22Rv1 (cell line): ENCODE measurements at regions not wholly inside any gene's neighbourhood (a gene's known extent, or its start where the extent isn't known, plus 50 kb on each side); places are given as distances from the start of the nearest gene placed in this dataset.
A peak's percentile ranks its signal among the peaks of the same experiment; 100 is the strongest.

Experiments used
- ZFX ChIP-seq: fragments of 450-650 bp; IDR thresholded peaks from 2 replicates; pipeline ENCODE4 v1.6.1; 2017; ENCODE audit warnings: antibody characterized with exemption, borderline replicate concordance
- TF ChIP-seq, protein P1 (sequence below): fragments of 450-650 bp; IDR thresholded peaks from 2 replicates; pipeline ENCODE4 v1.5.1; 2017; ENCODE audit warnings: mild to moderate bottlenecking

DNA sequence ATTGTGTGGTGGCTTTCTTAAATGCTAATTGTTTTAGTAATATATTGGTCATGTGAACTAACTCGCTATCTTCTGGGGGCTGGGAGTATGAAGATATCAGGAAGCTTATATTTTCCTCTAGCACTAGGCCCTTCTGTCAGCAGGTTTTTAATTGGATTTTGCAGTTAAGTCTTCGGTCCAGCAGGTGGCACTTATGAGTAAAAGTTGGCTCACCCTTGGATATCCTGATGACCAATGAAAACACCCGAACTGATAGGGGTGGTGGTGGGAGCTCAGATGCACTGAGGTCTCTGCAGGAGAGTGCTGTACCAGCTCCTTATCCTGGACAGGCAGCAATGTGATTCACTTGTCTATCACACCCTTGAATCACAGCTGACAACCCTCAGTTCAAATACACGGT lies 1365.8 kb upstream of the DIAPH2 start:
- TF ChIP-seq, protein P1, sequence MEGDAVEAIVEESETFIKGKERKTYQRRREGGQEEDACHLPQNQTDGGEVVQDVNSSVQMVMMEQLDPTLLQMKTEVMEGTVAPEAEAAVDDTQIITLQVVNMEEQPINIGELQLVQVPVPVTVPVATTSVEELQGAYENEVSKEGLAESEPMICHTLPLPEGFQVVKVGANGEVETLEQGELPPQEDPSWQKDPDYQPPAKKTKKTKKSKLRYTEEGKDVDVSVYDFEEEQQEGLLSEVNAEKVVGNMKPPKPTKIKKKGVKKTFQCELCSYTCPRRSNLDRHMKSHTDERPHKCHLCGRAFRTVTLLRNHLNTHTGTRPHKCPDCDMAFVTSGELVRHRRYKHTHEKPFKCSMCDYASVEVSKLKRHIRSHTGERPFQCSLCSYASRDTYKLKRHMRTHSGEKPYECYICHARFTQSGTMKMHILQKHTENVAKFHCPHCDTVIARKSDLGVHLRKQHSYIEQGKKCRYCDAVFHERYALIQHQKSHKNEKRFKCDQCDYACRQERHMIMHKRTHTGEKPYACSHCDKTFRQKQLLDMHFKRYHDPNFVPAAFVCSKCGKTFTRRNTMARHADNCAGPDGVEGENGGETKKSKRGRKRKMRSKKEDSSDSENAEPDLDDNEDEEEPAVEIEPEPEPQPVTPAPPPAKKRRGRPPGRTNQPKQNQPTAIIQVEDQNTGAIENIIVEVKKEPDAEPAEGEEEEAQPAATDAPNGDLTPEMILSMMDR = peak; percentile 49
- TF ChIP-seq ZFX = no peak
